ENCODE measurements at regions not wholly inside any gene's neighbourhood (a gene's known extent, or its start where the extent isn't known, plus 50 kb on each side); places are given as distances from the start of the nearest gene placed in this dataset.

DNA sequence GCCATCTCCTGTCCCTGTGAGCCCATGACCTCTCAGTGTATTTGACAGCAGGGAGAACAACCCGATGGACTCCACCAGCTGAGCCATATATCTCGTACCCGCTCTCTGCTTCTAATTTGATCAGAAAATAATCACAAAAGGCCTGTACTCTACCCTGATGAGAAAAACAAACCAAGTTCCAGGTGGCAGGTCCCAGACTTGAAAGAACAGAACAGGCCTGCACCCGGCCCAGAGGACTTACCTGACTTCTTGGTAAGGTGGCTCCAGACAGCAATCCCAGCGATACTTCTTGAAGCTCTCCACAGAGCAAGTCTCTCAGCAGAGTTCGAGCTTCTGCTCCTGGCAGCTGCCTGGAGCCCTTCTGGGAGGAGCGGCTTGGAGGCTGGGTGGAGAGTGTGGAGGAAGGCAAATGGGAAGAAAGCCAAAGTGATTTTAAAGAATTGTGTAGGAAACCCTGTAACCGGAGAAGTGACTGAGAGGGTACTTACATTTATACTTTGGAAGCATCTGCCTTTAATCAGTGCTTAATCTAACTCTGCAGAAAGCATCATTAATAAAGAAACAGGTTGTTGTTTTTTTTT is 91.6 kb downstream of the SCN11A start:
- TF ChIP-seq EZH2 (IDR thresholded peaks at IDR 0.05; ENCODE audit: borderline replicate concordance, low read length): no peak
- TF ChIP-seq, protein P1, sequence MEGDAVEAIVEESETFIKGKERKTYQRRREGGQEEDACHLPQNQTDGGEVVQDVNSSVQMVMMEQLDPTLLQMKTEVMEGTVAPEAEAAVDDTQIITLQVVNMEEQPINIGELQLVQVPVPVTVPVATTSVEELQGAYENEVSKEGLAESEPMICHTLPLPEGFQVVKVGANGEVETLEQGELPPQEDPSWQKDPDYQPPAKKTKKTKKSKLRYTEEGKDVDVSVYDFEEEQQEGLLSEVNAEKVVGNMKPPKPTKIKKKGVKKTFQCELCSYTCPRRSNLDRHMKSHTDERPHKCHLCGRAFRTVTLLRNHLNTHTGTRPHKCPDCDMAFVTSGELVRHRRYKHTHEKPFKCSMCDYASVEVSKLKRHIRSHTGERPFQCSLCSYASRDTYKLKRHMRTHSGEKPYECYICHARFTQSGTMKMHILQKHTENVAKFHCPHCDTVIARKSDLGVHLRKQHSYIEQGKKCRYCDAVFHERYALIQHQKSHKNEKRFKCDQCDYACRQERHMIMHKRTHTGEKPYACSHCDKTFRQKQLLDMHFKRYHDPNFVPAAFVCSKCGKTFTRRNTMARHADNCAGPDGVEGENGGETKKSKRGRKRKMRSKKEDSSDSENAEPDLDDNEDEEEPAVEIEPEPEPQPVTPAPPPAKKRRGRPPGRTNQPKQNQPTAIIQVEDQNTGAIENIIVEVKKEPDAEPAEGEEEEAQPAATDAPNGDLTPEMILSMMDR (IDR thresholded peaks at IDR 0.05; ENCODE audit: low read length): no peak
- H3F3A ChIP-seq (ENCODE audit: insufficient read depth, low read length): no peaks in the 10 kb centered on the region
- H3K79me2 ChIP-seq (ENCODE audit: insufficient read depth, low read length): no peaks in the 10 kb centered on the region
- no peak overlapping the region for H3K9ac ChIP-seq (ENCODE audit: low read length)
- no peaks in the 10 kb centered on the region for H3K27me3 ChIP-seq (ENCODE audit: insufficient read depth, low read length)
- no peak overlapping the region for H3K27ac ChIP-seq (ENCODE audit: low read depth, low read length, poor library complexity, severe bottlenecking)
- H3K36me3 ChIP-seq (ENCODE audit: insufficient read depth, low read length): no peaks in the 10 kb centered on the region
- H3K9me2 ChIP-seq (ENCODE audit: low read depth, low read length): no peaks in the 10 kb centered on the region
- H3K4me2 ChIP-seq (ENCODE audit: low read length): no peak overlapping the region
- H2AFZ ChIP-seq (ENCODE audit: low read length): no peak overlapping the region
- H3K4me3 ChIP-seq (ENCODE audit: low read depth, low read length, poor library complexity, severe bottlenecking): no peak overlapping the region
- H3K4me1 ChIP-seq (ENCODE audit: insufficient read depth, low read length, severe bottlenecking): no peaks in the 10 kb centered on the region
- no peaks in the 10 kb centered on the region for H4K20me1 ChIP-seq (ENCODE audit: insufficient read depth, low read length)
- H3K9me3 ChIP-seq (ENCODE audit: low read length): no peaks in the 10 kb centered on the region

DNA sequence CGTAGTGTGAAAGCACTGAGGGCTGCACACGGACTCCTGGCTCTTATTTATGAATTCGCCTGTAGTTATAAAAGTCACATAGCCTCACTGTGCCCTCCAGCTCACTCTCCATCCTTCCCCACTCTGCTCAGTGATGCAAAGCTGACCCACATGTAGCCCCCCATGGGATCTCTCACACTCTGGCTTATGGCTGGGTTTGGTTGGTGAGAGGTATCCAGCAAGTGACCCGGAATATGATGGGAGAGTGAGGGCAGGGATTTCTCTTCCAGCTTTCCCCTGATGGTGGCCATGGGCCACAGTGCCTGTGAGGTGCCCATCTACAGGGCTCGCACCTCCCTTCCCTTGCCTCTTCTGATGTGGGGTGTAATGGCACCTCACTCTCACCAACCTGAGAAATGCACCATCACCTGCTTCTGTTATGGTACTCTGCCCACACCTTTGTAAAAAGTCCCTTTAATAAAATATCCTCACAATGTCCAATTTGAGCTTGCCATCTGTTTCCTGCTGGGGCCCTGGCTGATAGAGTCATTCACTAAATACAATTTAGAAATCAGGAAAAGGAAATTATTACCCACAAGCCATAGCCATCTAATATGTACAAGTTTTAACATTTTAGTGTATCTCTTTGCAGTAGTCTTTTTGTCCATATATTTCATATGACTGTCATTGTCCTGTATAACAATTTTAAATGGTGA is 93.6 kb downstream of the SCN11A start:
- Histone ChIP-seq H3K9ac (ENCODE audit: low read length) (no peak overlapping the region), H3K4me1 (ENCODE audit: insufficient read depth, low read length, severe bottlenecking) (no peaks in the 10 kb centered on the region), H3K36me3 (ENCODE audit: insufficient read depth, low read length) (no peaks in the 10 kb centered on the region), H3F3A (ENCODE audit: insufficient read depth, low read length) (no peaks in the 10 kb centered on the region), H3K4me2 (ENCODE audit: low read length) (no peak overlapping the region), H3K9me2 (ENCODE audit: low read depth, low read length) (no peaks in the 10 kb centered on the region), H3K4me3 (ENCODE audit: low read depth, low read length, poor library complexity, severe bottlenecking) (no peak overlapping the region), H2AFZ (ENCODE audit: low read length) (no peak overlapping the region), H3K27ac (ENCODE audit: low read depth, low read length, poor library complexity, severe bottlenecking) (no peak overlapping the region), H4K20me1 (ENCODE audit: insufficient read depth, low read length) (no peaks in the 10 kb centered on the region), H3K79me2 (ENCODE audit: insufficient read depth, low read length) (no peaks in the 10 kb centered on the region), H3K9me3 (ENCODE audit: low read length) (no peaks in the 10 kb centered on the region), H3K27me3 (ENCODE audit: insufficient read depth, low read length) (no peaks in the 10 kb centered on the region; the same call in 1 of the 2 replicates)
- TF ChIP-seq, protein P1 (IDR thresholded peaks at IDR 0.05; ENCODE audit: low read length): no peak

DNA sequence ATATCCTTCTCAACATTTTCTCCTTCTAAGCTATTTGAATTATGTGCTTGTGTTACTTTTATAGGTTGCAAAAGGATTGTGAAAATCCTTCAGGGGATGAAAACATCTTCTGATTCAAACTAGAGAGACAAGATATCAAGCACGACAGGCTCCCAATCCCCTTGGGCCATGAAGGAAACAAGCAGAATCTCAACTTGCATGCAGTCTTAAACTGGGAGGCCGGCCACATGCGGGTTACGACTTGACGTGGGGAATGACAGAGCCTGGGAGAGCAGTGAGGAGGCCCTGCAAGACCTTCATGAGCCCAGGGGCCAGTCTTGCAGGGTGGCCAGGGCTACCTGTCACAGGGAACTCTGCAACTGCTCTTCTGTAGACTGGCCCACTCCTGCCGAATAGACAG is 94.4 kb downstream of the SCN11A start:
- H3K9me2 ChIP-seq (ENCODE audit: low read depth, low read length): no peaks in the 10 kb centered on the region
- H4K20me1 ChIP-seq (ENCODE audit: insufficient read depth, low read length): no peaks in the 10 kb centered on the region
- no peaks in the 10 kb centered on the region for H3K4me1 ChIP-seq (ENCODE audit: insufficient read depth, low read length, severe bottlenecking)
- no peak overlapping the region for H3K27ac ChIP-seq (ENCODE audit: low read depth, low read length, poor library complexity, severe bottlenecking)
- no peaks in the 10 kb centered on the region for H3K79me2 ChIP-seq (ENCODE audit: insufficient read depth, low read length)
- H3K9ac ChIP-seq (ENCODE audit: low read length): no peak overlapping the region
- no peak overlapping the region for H3K4me3 ChIP-seq (ENCODE audit: low read depth, low read length, poor library complexity, severe bottlenecking)
- no peaks in the 10 kb centered on the region for H3F3A ChIP-seq (ENCODE audit: insufficient read depth, low read length)
- no peak overlapping the region for H3K4me2 ChIP-seq (ENCODE audit: low read length)
- no peak overlapping the region for H2AFZ ChIP-seq (ENCODE audit: low read length)
- TF ChIP-seq EZH2 (IDR thresholded peaks at IDR 0.05; ENCODE audit: borderline replicate concordance, low read length): no peak
- TF ChIP-seq, protein P1 (IDR thresholded peaks at IDR 0.05; ENCODE audit: low read length): no peak
- H3K36me3 ChIP-seq (ENCODE audit: insufficient read depth, low read length): no peaks in the 10 kb centered on the region
- peaks cover 3% of the 10 kb centered on the region for H3K27me3 ChIP-seq (ENCODE audit: insufficient read depth, low read length)
- no peaks in the 10 kb centered on the region for H3K9me3 ChIP-seq (ENCODE audit: low read length)

Measured in OCI-LY1 (cell line).